GM12878 (cell line): ENCODE measurements at regions not wholly inside any gene's neighbourhood (a gene's known extent, or its start where the extent isn't known, plus 50 kb on each side); places are given as distances from the start of the nearest gene placed in this dataset.
"Not testable (repeated sequence)": the region's sequence is repeated elsewhere in the genome, so short reads cannot be mapped to it uniquely, and the experiment has no call there.

Experiments
- MYC ChIP-seq: IDR thresholded peaks from 2 replicates; pipeline ENCODE4 v1.6.1; 2011; ENCODE audit warnings: mild to moderate bottlenecking, low read length, moderate library complexity, inconsistent platforms; ENCODE audit not compliant: insufficient read depth, insufficient replicate concordance, insufficient read length, severe bottlenecking
- POLR2A ChIP-seq: IDR thresholded peaks from 2 replicates; pipeline ENCODE4 v1.6.1; 2011; ENCODE audit warnings: low read depth, mild to moderate bottlenecking, low read length
- RFX5 ChIP-seq: IDR thresholded peaks from 2 replicates; pipeline ENCODE4 v1.6.1; 2011; ENCODE audit warnings: low read depth, low read length, improper control_type of control experiment
- TF ChIP-seq, protein P1 (sequence below), 3 experiments: IDR thresholded peaks in 2 of 3; conservative IDR thresholded peaks in 1 of 3; 2 replicates each; pipeline ENCODE4 v1.5.1; 2011; ENCODE audit warnings: low read depth in 3 of 3, low read length in 3 of 3, mild to moderate bottlenecking in 3 of 3, control low read depth in 2 of 3, moderate library complexity in 2 of 3, inconsistent platforms in 1 of 3, mixed read lengths in 1 of 3; ENCODE audit not compliant: control insufficient read depth in 2 of 3, insufficient read depth in 1 of 3; ENCODE audit errors: extremely low read depth in 1 of 3

DNA sequence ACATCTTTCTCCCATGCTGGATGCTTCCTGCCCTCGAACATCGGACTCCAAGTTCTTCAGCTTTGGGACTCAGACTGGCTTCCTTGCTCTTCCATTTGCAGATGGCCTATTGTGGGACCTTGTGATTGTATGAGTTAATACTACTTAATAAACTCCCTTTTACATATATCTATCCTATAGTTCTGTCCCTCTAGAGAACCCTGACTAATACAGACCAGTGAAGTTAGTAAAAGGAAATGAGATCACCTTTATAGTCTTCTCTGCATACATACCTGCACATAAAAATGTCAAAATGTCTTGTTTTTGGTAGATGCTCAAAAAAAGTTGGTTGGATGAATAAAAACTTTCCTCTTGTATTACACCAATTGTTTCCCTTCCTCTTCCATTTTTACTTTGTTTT lies 73.9 kb upstream of the SOX21 start:
- TF ChIP-seq POLR2A, RFX5, MYC: not testable (repeated sequence)
- TF ChIP-seq, protein P1, sequence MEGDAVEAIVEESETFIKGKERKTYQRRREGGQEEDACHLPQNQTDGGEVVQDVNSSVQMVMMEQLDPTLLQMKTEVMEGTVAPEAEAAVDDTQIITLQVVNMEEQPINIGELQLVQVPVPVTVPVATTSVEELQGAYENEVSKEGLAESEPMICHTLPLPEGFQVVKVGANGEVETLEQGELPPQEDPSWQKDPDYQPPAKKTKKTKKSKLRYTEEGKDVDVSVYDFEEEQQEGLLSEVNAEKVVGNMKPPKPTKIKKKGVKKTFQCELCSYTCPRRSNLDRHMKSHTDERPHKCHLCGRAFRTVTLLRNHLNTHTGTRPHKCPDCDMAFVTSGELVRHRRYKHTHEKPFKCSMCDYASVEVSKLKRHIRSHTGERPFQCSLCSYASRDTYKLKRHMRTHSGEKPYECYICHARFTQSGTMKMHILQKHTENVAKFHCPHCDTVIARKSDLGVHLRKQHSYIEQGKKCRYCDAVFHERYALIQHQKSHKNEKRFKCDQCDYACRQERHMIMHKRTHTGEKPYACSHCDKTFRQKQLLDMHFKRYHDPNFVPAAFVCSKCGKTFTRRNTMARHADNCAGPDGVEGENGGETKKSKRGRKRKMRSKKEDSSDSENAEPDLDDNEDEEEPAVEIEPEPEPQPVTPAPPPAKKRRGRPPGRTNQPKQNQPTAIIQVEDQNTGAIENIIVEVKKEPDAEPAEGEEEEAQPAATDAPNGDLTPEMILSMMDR (IDR thresholded peaks at IDR 0.05 in 2 of 3, conservative IDR thresholded peaks at IDR 0.05 in 1 of 3; ENCODE audit: control insufficient read depth in 2 of 3, extremely low read depth in 1 of 3, insufficient read depth in 1 of 3, low read depth in 3 of 3, low read length in 3 of 3) = not testable (repeated sequence)
